VCaP (cell line): ENCODE measurements at regions not wholly inside any gene's neighbourhood (a gene's known extent, or its start where the extent isn't known, plus 50 kb on each side); places are given as distances from the start of the nearest gene placed in this dataset.

Source experiments
- H3K27ac ChIP-seq: fragments of 450-650 bp; 2 replicates; pipeline ENCODE4 v1.5.1; 2017
- CTCF ChIP-seq: fragments of 450-650 bp; conservative IDR thresholded peaks from 2 replicates; pipeline ENCODE4 v1.5.1; 2017; ENCODE audit warnings: mild to moderate bottlenecking, moderate library complexity

- H3K27ac ChIP-seq, result no peak overlapping the region
- TF ChIP-seq CTCF, result no peak
Observed at GRCh38 chr7:156560696-156561095, 79.9 kb upstream of the RNF32 start.

GRCh38 chr7:156560075-156560474 lies 80.5 kb upstream of the RNF32 start:
- TF ChIP-seq CTCF, result 0 out of 2 replicates have a peak, but pooled peaks have one; percentile 31
- H3K27ac ChIP-seq, result no peak overlapping the region

DNA sequence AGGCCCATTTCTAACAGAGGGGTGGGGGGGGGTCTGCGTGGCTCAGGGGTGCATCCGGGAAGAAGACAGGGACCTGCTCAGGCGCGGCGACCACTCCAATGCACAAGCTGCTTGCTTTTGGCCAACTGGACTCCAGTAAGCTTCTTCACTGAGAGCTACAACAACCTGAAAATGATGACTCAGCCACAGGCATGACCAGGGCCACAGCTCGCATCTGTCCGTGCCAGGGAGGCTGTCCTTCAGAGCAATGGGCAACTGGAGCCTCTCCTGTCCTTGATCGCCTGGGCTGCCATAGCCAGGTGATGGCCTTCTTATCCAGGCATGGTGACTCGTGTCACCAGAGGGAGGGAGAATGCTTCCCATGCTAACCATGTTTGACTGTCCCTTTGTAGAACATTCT lies 81.6 kb upstream of the RNF32 start:
- no peak overlapping the region for H3K27ac ChIP-seq
- TF ChIP-seq CTCF, result no peak

- H3K27ac ChIP-seq, result no peak overlapping the region
- no peak for TF ChIP-seq CTCF
Observed at GRCh38 chr7:156558198-156558597, 82.4 kb upstream of the RNF32 start.

DNA sequence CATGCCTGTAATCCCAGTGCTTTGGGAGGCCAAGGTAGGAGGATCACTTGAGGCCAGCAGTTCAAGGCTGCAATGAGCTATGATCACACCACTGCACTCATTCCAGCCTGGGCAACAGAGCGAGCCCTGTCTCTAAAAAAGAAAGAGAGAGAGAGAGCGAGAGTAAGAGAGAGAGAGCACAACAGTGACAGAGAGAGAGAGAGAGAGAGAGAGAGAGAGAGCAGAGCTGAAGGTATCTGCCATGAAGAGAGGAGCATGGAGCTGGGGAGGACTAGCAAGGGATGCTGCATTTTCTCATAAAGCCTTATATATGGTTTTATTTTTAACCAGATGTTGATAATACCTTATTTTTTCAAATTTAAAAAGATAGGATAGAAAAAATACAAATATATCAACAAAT lies 84.5 kb upstream of the RNF32 start:
- TF ChIP-seq CTCF, result no peak
- no peak overlapping the region for H3K27ac ChIP-seq

GRCh38 chr7:156554488-156554887 lies 86.1 kb upstream of the RNF32 start:
- H3K27ac ChIP-seq, result no peak overlapping the region
- TF ChIP-seq CTCF, result no peak

DNA sequence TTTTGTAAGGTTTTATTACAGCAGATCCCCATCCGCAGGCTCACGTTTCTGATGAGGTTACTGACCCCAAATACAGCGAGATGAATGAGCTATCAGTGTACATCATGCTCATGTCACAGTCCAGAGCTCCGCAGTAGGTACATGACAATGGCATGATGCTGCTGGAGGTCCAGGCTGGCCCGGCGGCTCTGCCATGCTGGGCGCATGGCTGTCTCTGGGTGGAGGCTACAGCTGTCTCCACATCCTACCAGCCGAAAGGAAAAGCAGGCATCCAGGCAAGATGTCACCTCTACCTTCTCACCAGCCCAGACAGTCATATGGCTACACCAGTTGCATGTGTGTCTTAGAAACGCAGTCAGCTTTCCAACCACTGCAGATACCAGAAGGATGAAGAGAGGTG lies 90.9 kb upstream of the RNF32 start:
- H3K27ac ChIP-seq, result no peak overlapping the region
- TF ChIP-seq CTCF, result no peak
